ENCODE measurements at regions not wholly inside any gene's neighbourhood (a gene's known extent, or its start where the extent isn't known, plus 50 kb on each side); places are given as distances from the start of the nearest gene placed in this dataset.

- no peak for TF ChIP-seq OSR1 (CRISPR knock-in tag; IDR thresholded peaks at IDR 0.05)
- TF ChIP-seq CSRNP3 (CRISPR knock-in tag; IDR thresholded peaks at IDR 0.05) = no peak
- TF ChIP-seq ARNTL (CRISPR knock-in tag; IDR thresholded peaks at IDR 0.05; ENCODE audit: borderline replicate concordance, low read depth) = no peak
- no peak for TF ChIP-seq TOX (CRISPR knock-in tag; IDR thresholded peaks at IDR 0.05; ENCODE audit: borderline replicate concordance)
- no peak for TF ChIP-seq ZNF70 (CRISPR knock-in tag; IDR thresholded peaks at IDR 0.05)
- no peak for TF ChIP-seq CSDC2 (CRISPR knock-in tag; IDR thresholded peaks at IDR 0.05)
- no peak for TF ChIP-seq ISL1 (CRISPR knock-in tag; IDR thresholded peaks at IDR 0.05)
- TF ChIP-seq ZNF565 (CRISPR knock-in tag; conservative IDR thresholded peaks at IDR 0.05; ENCODE audit: low read depth) = no peak
- no peak for TF ChIP-seq ZFP3 (CRISPR knock-in tag; IDR thresholded peaks at IDR 0.05)
- no peak for TF ChIP-seq POU6F1 (CRISPR knock-in tag; IDR thresholded peaks at IDR 0.05; ENCODE audit: borderline replicate concordance, low read depth)
- TF ChIP-seq, protein P1, sequence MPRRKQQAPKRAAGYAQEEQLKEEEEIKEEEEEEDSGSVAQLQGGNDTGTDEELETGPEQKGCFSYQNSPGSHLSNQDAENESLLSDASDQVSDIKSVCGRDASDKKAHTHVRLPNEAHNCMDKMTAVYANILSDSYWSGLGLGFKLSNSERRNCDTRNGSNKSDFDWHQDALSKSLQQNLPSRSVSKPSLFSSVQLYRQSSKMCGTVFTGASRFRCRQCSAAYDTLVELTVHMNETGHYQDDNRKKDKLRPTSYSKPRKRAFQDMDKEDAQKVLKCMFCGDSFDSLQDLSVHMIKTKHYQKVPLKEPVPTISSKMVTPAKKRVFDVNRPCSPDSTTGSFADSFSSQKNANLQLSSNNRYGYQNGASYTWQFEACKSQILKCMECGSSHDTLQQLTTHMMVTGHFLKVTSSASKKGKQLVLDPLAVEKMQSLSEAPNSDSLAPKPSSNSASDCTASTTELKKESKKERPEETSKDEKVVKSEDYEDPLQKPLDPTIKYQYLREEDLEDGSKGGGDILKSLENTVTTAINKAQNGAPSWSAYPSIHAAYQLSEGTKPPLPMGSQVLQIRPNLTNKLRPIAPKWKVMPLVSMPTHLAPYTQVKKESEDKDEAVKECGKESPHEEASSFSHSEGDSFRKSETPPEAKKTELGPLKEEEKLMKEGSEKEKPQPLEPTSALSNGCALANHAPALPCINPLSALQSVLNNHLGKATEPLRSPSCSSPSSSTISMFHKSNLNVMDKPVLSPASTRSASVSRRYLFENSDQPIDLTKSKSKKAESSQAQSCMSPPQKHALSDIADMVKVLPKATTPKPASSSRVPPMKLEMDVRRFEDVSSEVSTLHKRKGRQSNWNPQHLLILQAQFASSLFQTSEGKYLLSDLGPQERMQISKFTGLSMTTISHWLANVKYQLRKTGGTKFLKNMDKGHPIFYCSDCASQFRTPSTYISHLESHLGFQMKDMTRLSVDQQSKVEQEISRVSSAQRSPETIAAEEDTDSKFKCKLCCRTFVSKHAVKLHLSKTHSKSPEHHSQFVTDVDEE (CRISPR knock-in tag; IDR thresholded peaks at IDR 0.05) = no peak
- TF ChIP-seq PATZ1 (CRISPR knock-in tag; IDR thresholded peaks at IDR 0.05; ENCODE audit: borderline replicate concordance) = no peak
- no peak for TF ChIP-seq BACH2 (CRISPR knock-in tag; IDR thresholded peaks at IDR 0.05; ENCODE audit: borderline replicate concordance)
- no peak for TF ChIP-seq ZC3H10 (CRISPR knock-in tag; IDR thresholded peaks at IDR 0.05)
- no peak for TF ChIP-seq ESRRG (CRISPR knock-in tag; IDR thresholded peaks at IDR 0.05)
- TF ChIP-seq GLIS3 (CRISPR knock-in tag; IDR thresholded peaks at IDR 0.05) = no peak
These were observed 126.9 kb upstream of the ZBED5 start for GRCh38 chr11:10984742-10985141.

GRCh38 chr11:10984250-10984649 is 126.4 kb upstream of the ZBED5 start:
- ATAC-seq = no peak
- TF ChIP-seq PATZ1 (CRISPR knock-in tag; IDR thresholded peaks at IDR 0.05; ENCODE audit: borderline replicate concordance) (no peak), ZNF70 (CRISPR knock-in tag; IDR thresholded peaks at IDR 0.05) (no peak), CSRNP3 (CRISPR knock-in tag; IDR thresholded peaks at IDR 0.05) (no peak), CSDC2 (CRISPR knock-in tag; IDR thresholded peaks at IDR 0.05) (no peak)

More at GRCh38 chr11:10984742-10985141, 126.9 kb upstream of the ZBED5 start:
- ATAC-seq = no peak

- TF ChIP-seq TOX (CRISPR knock-in tag; IDR thresholded peaks at IDR 0.05; ENCODE audit: borderline replicate concordance) (no peak), ISL1 (CRISPR knock-in tag; IDR thresholded peaks at IDR 0.05) (no peak), PATZ1 (CRISPR knock-in tag; IDR thresholded peaks at IDR 0.05; ENCODE audit: borderline replicate concordance) (no peak), BACH2 (CRISPR knock-in tag; IDR thresholded peaks at IDR 0.05; ENCODE audit: borderline replicate concordance) (no peak), PPARA (CRISPR knock-in tag; IDR thresholded peaks at IDR 0.05; ENCODE audit: borderline replicate concordance) (no peak), ZNF70 (CRISPR knock-in tag; IDR thresholded peaks at IDR 0.05) (no peak), RARB (CRISPR knock-in tag; IDR thresholded peaks at IDR 0.05) (no peak), ZFP30 (CRISPR knock-in tag; IDR thresholded peaks at IDR 0.05) (no peak), CSRNP3 (CRISPR knock-in tag; IDR thresholded peaks at IDR 0.05) (no peak), ARNTL (CRISPR knock-in tag; IDR thresholded peaks at IDR 0.05; ENCODE audit: borderline replicate concordance, low read depth) (no peak), OSR1 (CRISPR knock-in tag; IDR thresholded peaks at IDR 0.05) (no peak)
- no peak for ATAC-seq
These were observed 125.1 kb upstream of the ZBED5 start for GRCh38 chr11:10982704-10983510.

Data from SK-N-SH treated with all-trans-retinoic acid at 6 μM for 48 hours (cell line).